Kidney (tissue), 13 donors: ENCODE measurements at regions not wholly inside any gene's neighbourhood (a gene's known extent, or its start where the extent isn't known, plus 50 kb on each side); places are given as distances from the start of the nearest gene placed in this dataset.

ENCODE experiments used
- DNase-seq, 5 donors: peaks; one replicate each; pipeline ENCODE4 v3.0.0-alpha.2; 2013 to 2020
- FAIRE-seq: peaks from 2 replicates; lab custom pipeline; 2012; peaks lifted over from hg19 to GRCh38; lab: Jason Lieb, UNC
- H3K27ac ChIP-seq, 2 donors: one replicate each; pipeline ENCODE4 v1.7.0; 2013; ENCODE audit warnings: low read depth in 2 of 2, low read length in 2 of 2, inconsistent platforms in 1 of 2
- H3K27me3 ChIP-seq: one replicate; pipeline ENCODE4 v1.7.1; 2013; ENCODE audit warnings: low read length, inconsistent platforms; ENCODE audit not compliant: control insufficient read depth, insufficient read depth
- H3K36me3 ChIP-seq, 3 donors: one replicate each; pipeline versions ENCODE4 v1.7.0 to v1.7.1; 2013; ENCODE audit warnings: low read length in 3 of 3, control low read depth in 1 of 3, inconsistent platforms in 1 of 3; ENCODE audit not compliant: insufficient read depth in 3 of 3, control insufficient read depth in 2 of 3
- H3K4me1 ChIP-seq, 3 donors: one replicate each; pipeline versions ENCODE4 v1.7.0 to v1.7.1; 2013; ENCODE audit warnings: low read length in 3 of 3, inconsistent platforms in 1 of 3, low read depth in 1 of 3; ENCODE audit not compliant: control insufficient read depth in 2 of 3, insufficient read depth in 2 of 3
- H3K4me3 ChIP-seq, 3 donors: one replicate each; pipeline versions ENCODE4 v1.7.0 to v1.8.1; 2013; ENCODE audit warnings: low read length in 3 of 3, control low read depth in 1 of 3, inconsistent platforms in 1 of 3
- H3K9ac ChIP-seq, 3 donors: one replicate each; pipeline versions ENCODE4 v1.7.0 to v1.7.1; 2013; ENCODE audit warnings: low read length in 3 of 3, control low read depth in 1 of 3, inconsistent platforms in 1 of 3
- H3K9me3 ChIP-seq, 3 donors: one replicate each; pipeline versions ENCODE4 v1.7.0 to v1.7.1; 2013; ENCODE audit warnings: low read length in 3 of 3, control low read depth in 1 of 3, inconsistent platforms in 1 of 3; ENCODE audit not compliant: control insufficient read depth in 2 of 3, insufficient read depth in 1 of 3
- CTCF ChIP-seq: IDR thresholded peaks from 3 replicates; pipeline ENCODE4 v1.5.1; 2012; ENCODE audit warnings: mild to moderate bottlenecking, moderate library complexity, borderline replicate concordance; ENCODE audit not compliant: insufficient read depth; ENCODE audit errors: extremely low read depth
- intact Hi-C: fragments of 100-400 bp; cut with DNase I; formaldehyde crosslinking; loops from one replicate; pipeline ENCODE4 v1.11.1; 2022
- donor health status: control.
- donor health status: control.
- donor health status: control.
- donor health status: control.
- donor health status: control.
- donor health status: DM: yes; HTN: yes; CAD: no.
- donor health status: Normal renal cell carcinoma (clear cell type).

GRCh38 chr2:51194656-51195055 is 162.7 kb upstream of the NRXN1 start:
- Histone ChIP-seq H3K4me1 (no peaks in the 10 kb centered on the region), H3K4me3 (no peak overlapping the region), H3K27ac (no peak overlapping the region), H3K27me3 (no peaks in the 10 kb centered on the region), H3K9me3 (peaks cover 0 to 3% (median 0%) of the 10 kb centered on the region in 3 donors), H3K9ac (no peak overlapping the region), H3K36me3 (no peaks in the 10 kb centered on the region)
- no peak for FAIRE-seq
- TF ChIP-seq CTCF: no peak
- no peak for DNase-seq
- intact Hi-C loops: no loop called here

- FAIRE-seq (no peak), DNase-seq (no peak)
- Histone ChIP-seq H3K27ac (no peak overlapping the region), H3K27me3 (no peaks in the 10 kb centered on the region), H3K9me3 (no peaks in the 10 kb centered on the region), H3K4me3 (no peak overlapping the region), H3K4me1 (no peaks in the 10 kb centered on the region), H3K9ac (no peak overlapping the region), H3K36me3 (no peaks in the 10 kb centered on the region)
- no peak for TF ChIP-seq CTCF
- intact Hi-C loops: no loop called here
Measured at GRCh38 chr2:51170273-51170672, 138.3 kb upstream of the NRXN1 start.

GRCh38 chr2:51165534-51166260 is 133.8 kb upstream of the NRXN1 start:
- Histone ChIP-seq H3K27ac (no peak overlapping the region), H3K9me3 (no peaks in the 10 kb centered on the region), H3K4me3 (no peak overlapping the region), H3K4me1 (no peaks in the 10 kb centered on the region), H3K9ac (no peak overlapping the region), H3K27me3 (no peaks in the 10 kb centered on the region), H3K36me3 (no peaks in the 10 kb centered on the region)
- FAIRE-seq (no peak), DNase-seq (no peak)
- no peak for TF ChIP-seq CTCF
- intact Hi-C loops: no loop called here

GRCh38 chr2:51158251-51158650 is 126.3 kb upstream of the NRXN1 start:
- no peak for FAIRE-seq
- no peak for DNase-seq
- H3K27me3 ChIP-seq: no peaks in the 10 kb centered on the region
- H3K4me1 ChIP-seq: no peaks in the 10 kb centered on the region
- H3K36me3 ChIP-seq: no peaks in the 10 kb centered on the region
- H3K27ac ChIP-seq: no peak overlapping the region
- no peak overlapping the region for H3K4me3 ChIP-seq
- no peaks in the 10 kb centered on the region for H3K9me3 ChIP-seq
- no peak for TF ChIP-seq CTCF
- intact Hi-C loops: no loop called here
- no peak overlapping the region for H3K9ac ChIP-seq
